GM13977 (cell line): ENCODE measurements at regions not wholly inside any gene's neighbourhood (a gene's known extent, or its start where the extent isn't known, plus 50 kb on each side); places are given as distances from the start of the nearest gene placed in this dataset.
"Not testable (repeated sequence)": the region's sequence is repeated elsewhere in the genome, so short reads cannot be mapped to it uniquely, and the experiment has no call there.

Experiments used
- DNase-seq: peaks from one replicate; pipeline ENCODE4 v3.0.0; 2012; ENCODE audit warnings: low spot score
- in situ Hi-C: fragments of 300-500 bp; cut with MboI; formaldehyde crosslinking; loops from one replicate; pipeline ENCODE4 v1.12.0; 2022; ENCODE audit warnings: low sequenced_read_pairs, low pct_unique_long_range_greater_than_20kb, mixed read lengths, inconsistent platforms; ENCODE audit not compliant: unreplicated experiment
- TF ChIP-seq, protein P1 (sequence below): IDR thresholded peaks from 2 replicates; pipeline ENCODE4 v1.5.1; 2012; ENCODE audit warnings: mild to moderate bottlenecking, control low read depth; ENCODE audit not compliant: insufficient read depth; ENCODE audit errors: extremely low read depth, missing control alignments

DNA sequence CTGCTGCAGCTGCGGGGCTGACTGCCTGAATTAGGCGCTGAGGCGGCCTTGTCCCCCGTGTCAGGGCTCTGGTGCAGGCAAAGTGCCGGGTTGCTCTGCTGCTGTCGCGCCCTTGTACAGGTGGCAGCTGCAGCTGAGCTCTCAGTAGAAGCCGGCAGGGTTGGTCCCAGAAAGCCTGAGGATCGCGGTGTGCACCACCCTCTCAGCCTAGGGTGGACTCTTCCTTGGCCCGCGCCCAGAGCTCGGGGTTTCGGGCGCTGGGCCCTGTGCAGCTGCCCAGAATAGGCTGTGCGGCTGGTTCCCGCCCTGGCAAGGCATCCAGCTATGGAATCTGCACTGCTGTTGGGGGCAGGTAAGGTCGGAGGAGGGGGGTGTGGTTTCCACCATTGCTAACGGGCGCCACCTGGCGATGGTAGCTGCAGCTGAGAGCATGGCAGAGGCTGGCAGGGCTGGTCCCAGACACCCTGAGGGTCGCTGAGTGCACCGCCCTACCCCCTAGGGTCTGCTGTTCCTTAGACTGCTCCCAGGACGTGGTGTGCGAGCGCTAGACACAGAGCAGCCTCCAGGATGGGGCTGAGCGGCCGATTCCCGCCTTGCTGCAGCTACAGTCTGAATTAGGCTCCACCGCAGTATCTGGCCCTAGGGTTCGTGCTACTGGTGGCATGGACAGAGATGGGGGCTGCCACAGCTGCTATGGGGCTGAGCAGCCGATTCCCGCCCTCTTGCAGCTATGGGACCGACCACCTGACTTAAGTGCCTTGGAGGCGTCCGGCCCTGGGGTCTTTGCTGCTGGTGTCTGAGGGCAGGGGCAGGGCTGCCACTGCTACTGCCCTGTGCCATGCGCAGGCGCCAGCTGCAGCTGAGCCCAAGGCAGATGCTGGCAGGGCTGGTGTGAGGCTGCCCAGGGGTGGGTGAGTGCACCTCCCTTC lies 145.0 kb downstream of the CCDC74A start:
- peak; percentile 31 for DNase-seq
- TF ChIP-seq, protein P1, sequence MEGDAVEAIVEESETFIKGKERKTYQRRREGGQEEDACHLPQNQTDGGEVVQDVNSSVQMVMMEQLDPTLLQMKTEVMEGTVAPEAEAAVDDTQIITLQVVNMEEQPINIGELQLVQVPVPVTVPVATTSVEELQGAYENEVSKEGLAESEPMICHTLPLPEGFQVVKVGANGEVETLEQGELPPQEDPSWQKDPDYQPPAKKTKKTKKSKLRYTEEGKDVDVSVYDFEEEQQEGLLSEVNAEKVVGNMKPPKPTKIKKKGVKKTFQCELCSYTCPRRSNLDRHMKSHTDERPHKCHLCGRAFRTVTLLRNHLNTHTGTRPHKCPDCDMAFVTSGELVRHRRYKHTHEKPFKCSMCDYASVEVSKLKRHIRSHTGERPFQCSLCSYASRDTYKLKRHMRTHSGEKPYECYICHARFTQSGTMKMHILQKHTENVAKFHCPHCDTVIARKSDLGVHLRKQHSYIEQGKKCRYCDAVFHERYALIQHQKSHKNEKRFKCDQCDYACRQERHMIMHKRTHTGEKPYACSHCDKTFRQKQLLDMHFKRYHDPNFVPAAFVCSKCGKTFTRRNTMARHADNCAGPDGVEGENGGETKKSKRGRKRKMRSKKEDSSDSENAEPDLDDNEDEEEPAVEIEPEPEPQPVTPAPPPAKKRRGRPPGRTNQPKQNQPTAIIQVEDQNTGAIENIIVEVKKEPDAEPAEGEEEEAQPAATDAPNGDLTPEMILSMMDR = peak; percentile 48
- in situ Hi-C loops = loop anchor here (10.0 kb wide), 1 partner anchor 258 kb away; no protein-coding TSS in a partner anchor

- peak; percentile 72 for DNase-seq
- in situ Hi-C loops = loop anchor here (10.0 kb wide), 1 partner anchor 259 kb away; no protein-coding TSS in a partner anchor
- TF ChIP-seq, protein P1 = peak; percentile 98
Observed at GRCh38 chr2:131673400-131674173, 145.9 kb downstream of the CCDC74A start.

DNA sequence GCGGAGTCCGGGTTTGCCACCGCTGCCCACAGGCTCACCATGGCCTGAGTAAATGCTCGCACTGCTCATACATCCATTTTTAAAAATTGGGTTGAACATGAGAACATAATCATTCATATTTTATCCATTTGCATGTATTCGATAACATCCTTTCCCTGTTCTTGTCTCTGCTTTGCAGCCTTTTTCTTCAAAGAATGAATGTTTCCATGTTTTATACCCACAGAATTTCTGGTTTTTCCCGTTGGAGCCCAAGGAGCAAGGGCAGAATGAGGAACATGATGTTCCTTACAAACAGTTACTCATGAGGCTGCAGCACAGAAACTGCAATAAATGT lies 146.5 kb downstream of the CCDC74A start:
- in situ Hi-C loops = loop anchor here (10.0 kb wide), 1 partner anchor 259 kb away; no protein-coding TSS in a partner anchor
- DNase-seq = no peak
- TF ChIP-seq, protein P1 = no peak

DNA sequence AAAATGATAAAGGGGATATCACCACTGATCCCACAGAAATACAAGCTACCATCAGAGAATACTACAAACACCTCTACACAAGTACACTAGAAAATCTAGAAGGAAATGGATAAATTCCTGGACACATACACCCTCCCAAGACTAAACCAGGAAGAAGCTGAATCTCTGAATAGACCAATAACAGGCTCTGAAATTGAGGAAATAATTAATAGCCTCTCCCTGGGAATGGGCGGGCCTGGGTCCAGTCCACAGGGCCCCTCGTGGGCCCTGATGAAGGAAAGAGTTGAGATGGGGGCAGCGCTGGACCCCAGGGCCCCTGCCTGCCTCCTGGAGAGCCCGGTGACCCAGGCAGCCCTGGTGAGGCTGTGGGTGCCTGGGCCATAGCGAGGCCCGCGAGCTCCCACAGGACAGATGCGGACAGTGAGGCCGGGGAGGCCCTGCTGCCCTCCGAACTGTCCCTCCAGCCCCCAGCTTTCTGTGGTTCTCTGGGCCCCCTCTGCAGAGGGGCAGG lies 154.0 kb downstream of the CCDC74A start:
- in situ Hi-C loops, DNase-seq: not testable (repeated sequence)

GRCh38 chr2:131682122-131682944 lies 154.6 kb downstream of the CCDC74A start:
- in situ Hi-C loops = no loop called here
- DNase-seq = peak; percentile 78
- TF ChIP-seq, protein P1 = peak; percentile 37

DNA sequence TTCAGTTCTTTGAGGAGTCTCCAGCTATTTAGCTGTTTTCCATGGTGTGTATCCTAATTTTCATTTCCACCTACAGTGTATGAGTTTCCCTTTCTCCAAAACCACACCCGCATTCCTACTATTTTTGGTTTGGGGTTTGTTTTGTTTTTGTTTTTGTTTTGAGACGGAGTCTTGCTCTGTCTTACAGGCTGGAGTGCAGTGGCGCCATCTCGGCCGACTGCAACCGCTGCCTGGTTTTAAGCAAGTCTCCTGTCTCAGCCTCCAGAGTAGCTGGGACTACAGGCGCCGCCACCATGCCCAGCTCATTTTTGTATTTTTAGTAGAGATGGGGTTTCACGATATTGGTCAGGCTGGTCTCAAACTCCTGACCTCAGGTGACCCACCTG lies 155.2 kb downstream of the CCDC74A start:
- in situ Hi-C loops, DNase-seq: not testable (repeated sequence)
- TF ChIP-seq, protein P1 = peak; percentile 5

DNA sequence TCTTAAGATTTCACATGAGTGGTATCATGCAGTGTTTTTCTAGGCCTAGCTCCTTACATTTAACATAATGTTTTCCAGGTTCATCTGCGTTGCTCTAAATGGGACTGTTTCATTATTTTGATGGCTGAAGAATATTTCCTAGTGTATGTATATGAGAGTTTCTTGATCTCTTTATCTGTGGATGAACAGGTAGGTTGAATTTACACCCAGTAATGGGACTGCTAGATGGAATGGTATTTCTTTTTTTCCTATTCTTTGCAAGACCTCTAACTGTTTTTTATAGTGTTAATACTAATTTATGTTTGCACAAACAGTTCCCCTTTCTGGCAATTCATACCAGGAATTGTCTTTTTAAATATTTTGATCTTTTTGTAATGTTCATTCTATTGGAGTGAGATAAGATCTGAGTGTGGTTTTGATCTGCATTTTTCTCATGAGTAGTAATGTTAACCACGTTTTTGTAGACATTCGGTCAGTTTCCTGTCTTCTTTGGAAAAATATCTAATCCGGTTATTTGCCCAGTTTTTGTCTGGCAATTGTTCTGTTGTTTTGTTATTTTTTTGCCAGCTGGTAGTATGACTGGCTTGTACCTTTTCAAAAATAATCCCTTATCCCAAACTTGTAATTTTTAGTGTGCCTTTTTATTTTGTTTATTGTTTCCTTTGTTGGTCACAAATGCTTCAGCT lies 157.1 kb downstream of the CCDC74A start:
- in situ Hi-C loops, DNase-seq: not testable (repeated sequence)

DNA sequence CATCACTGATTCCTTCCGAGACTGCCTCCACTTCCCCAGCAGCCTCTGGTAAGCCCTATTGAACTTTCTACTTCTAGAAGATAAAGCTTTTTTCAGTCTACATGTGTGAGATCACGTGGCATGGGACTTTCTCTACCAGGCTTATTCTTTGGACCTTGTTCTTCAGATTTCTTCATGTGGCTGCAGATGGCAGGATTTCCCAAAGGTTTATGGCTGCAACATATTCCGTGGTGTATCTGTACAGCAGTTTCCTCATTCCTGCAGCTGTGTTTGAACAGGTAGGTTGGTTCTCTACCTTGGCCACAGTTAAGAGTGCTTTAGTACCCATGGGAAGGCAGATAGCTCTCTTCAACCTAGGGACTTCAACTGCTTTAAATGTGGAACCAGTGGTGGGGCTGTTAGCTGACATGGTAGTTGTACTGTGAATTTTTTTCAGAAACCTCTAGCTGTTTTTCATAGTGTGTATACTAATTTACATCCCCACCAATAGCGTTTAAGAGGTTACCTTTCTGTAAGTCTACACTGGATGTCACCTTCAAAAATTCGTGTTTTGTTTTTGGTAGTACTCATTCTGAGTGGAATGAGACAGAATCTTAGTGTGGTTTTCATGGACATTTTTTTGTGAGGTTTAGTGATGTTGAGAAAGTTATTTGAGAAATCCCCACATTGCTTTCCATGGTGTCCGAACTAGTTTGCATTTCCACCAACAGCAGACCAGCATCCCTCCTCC lies 158.6 kb downstream of the CCDC74A start:
- DNase-seq, in situ Hi-C loops: not testable (repeated sequence)

DNA sequence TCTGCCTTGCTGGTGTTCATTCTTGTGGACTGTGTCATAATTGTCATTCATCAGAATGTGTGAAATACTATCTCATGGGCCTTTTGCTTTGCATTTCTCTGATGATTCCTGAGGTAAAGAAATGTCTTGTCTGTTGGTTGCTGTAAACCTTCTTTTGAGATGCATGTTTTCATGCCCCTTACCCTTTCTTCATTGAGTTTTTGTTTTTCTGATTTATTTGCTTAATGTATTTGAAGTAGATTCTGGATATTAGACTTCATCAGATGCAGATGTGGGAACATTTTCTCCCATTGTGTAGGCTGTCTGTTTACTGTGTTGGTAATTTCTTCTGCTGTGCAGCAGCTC lies 159.2 kb downstream of the CCDC74A start:
- DNase-seq, in situ Hi-C loops: not testable (repeated sequence)

DNA sequence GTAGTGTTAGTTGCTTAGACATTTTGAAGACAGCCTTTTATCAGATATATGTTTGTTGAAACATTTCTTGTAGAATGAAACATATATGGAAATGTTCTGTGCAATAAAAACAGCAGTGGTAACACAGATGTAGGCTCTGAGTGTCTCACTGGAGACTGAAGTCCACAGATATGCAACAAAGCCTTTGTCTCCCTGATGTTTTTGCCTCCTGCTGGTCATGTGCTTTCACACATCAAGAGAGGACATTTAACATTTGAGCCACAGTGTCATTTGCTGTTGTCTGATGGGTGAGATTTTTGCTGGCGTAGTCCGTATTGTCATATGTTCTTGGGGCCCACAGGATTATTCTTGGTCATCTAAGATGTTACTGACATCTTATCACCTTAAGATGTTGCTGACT lies 161.4 kb downstream of the CCDC74A start:
- in situ Hi-C loops = not testable (repeated sequence)

More for the DNA sequence above, 161.4 kb downstream of the CCDC74A start:
- not testable (repeated sequence) for DNase-seq
